Neuronal stem cell (in vitro differentiated cells): ENCODE measurements at regions not wholly inside any gene's neighbourhood (a gene's known extent, or its start where the extent isn't known, plus 50 kb on each side); places are given as distances from the start of the nearest gene placed in this dataset.
A peak's percentile ranks its signal among the peaks of the same experiment; 100 is the strongest.
"Not testable (repeated sequence)": the region's sequence is repeated elsewhere in the genome, so short reads cannot be mapped to it uniquely, and the experiment has no call there.

ENCODE experiments used
- DNase-seq: peaks from one replicate; pipeline ENCODE4 v3.0.0-alpha.2; 2013; ENCODE audit warnings: low spot score
- H2AFZ ChIP-seq: one replicate; pipeline ENCODE4 v1.6.1; 2013; ENCODE audit warnings: mild to moderate bottlenecking, low read length, inconsistent platforms
- H2AK5ac ChIP-seq: 2 replicates; pipeline ENCODE4 v1.6.1; 2013; ENCODE audit warnings: low read depth, mild to moderate bottlenecking, inconsistent platforms, low read length, moderate library complexity, mixed read lengths
- H2BK120ac ChIP-seq: 2 replicates; pipeline ENCODE4 v1.6.1; 2013; ENCODE audit warnings: low read depth, mild to moderate bottlenecking, inconsistent platforms, low read length, moderate library complexity, mixed read lengths
- H2BK12ac ChIP-seq: one replicate; pipeline ENCODE4 v1.6.1; 2013; ENCODE audit warnings: low read length, inconsistent platforms
- H2BK15ac ChIP-seq: 2 replicates; pipeline ENCODE4 v1.6.1; 2013; ENCODE audit warnings: mild to moderate bottlenecking, low read length, inconsistent platforms, mixed read lengths
- H2BK5ac ChIP-seq: one replicate; pipeline ENCODE4 v1.6.1; 2013; ENCODE audit warnings: inconsistent platforms, mild to moderate bottlenecking, low read length, moderate library complexity
- H3K14ac ChIP-seq: one replicate; pipeline ENCODE4 v1.6.1; 2013; ENCODE audit warnings: low read length, inconsistent platforms
- H3K18ac ChIP-seq: 2 replicates; pipeline ENCODE4 v1.6.1; 2013; ENCODE audit warnings: low read length, inconsistent platforms
- H3K23ac ChIP-seq: 2 replicates; pipeline ENCODE4 v1.6.1; 2013; ENCODE audit warnings: low read depth, mild to moderate bottlenecking, mixed read lengths, low read length, inconsistent platforms; ENCODE audit not compliant: poor library complexity
- H3K27ac ChIP-seq: replicated peaks from 3 replicates; pipeline ENCODE4 v1.5.1; 2013; ENCODE audit warnings: low read length, inconsistent platforms
- H3K27me3 ChIP-seq, 3 experiments: 2 replicates each; pipeline ENCODE4 v1.6.1; 2013; ENCODE audit warnings: low read length in 3 of 3, mild to moderate bottlenecking in 2 of 3, inconsistent platforms in 1 of 3, low read depth in 1 of 3, mixed read lengths in 1 of 3, moderate library complexity in 1 of 3; ENCODE audit not compliant: control insufficient read depth in 3 of 3, insufficient read depth in 3 of 3
- H3K36me3 ChIP-seq, 2 donors: replicated peaks in 1 of 2; 2 replicates each; pipeline ENCODE4 v1.6.1; 2013; ENCODE audit warnings: low read length in 2 of 2; ENCODE audit not compliant: control insufficient read depth in 2 of 2, insufficient read depth in 2 of 2
- H3K4ac ChIP-seq: 2 replicates; pipeline ENCODE4 v1.6.1; 2013; ENCODE audit warnings: inconsistent platforms, mild to moderate bottlenecking, low read length, moderate library complexity
- H3K4me1 ChIP-seq, 2 donors: 1 replicate in 1 of 2; 2 replicates in 1 of 2; pipeline ENCODE4 v1.6.1; 2013; ENCODE audit warnings: low read length in 2 of 2, low read depth in 1 of 2; ENCODE audit not compliant: control insufficient read depth in 2 of 2, insufficient read depth in 1 of 2
- H3K4me2 ChIP-seq: one replicate; pipeline ENCODE4 v1.6.1; 2013; ENCODE audit warnings: mild to moderate bottlenecking, low read length, inconsistent platforms; ENCODE audit not compliant: insufficient read depth, poor library complexity, severe bottlenecking
- H3K4me3 ChIP-seq, 2 donors: 2 replicates each; pipeline ENCODE4 v1.5.1; 2013; ENCODE audit warnings: low read length in 2 of 2, mild to moderate bottlenecking in 2 of 2, inconsistent platforms in 1 of 2, moderate library complexity in 1 of 2
- H3K79me1 ChIP-seq: one replicate; pipeline ENCODE4 v1.6.1; 2013; ENCODE audit warnings: low read depth, mild to moderate bottlenecking, inconsistent platforms, low read length, moderate library complexity
- H3K9ac ChIP-seq: one replicate; pipeline ENCODE4 v1.6.1; 2013; ENCODE audit warnings: mild to moderate bottlenecking, low read depth, low read length, inconsistent platforms; ENCODE audit not compliant: poor library complexity
- H3K9me3 ChIP-seq, 2 donors: replicated peaks in 1 of 2; 2 replicates each; pipeline versions ENCODE3 to v1.6.1; 2013; ENCODE audit warnings: low read length in 2 of 2, mild to moderate bottlenecking in 2 of 2, inconsistent platforms in 1 of 2, low read depth in 1 of 2, mixed read lengths in 1 of 2, moderate library complexity in 1 of 2; ENCODE audit not compliant: control insufficient read depth in 2 of 2, insufficient read depth in 1 of 2
- H4K8ac ChIP-seq: one replicate; pipeline ENCODE4 v1.6.1; 2013; ENCODE audit warnings: low read depth, mild to moderate bottlenecking, inconsistent platforms, low read length, moderate library complexity
- H4K91ac ChIP-seq: one replicate; pipeline ENCODE4 v1.6.1; 2013; ENCODE audit warnings: low read length, low read depth, mild to moderate bottlenecking, inconsistent platforms; ENCODE audit not compliant: poor library complexity
- WGBS, 2 donors: extraction: QIAGEN DNeasy Blood & Tissue Kit; methylation state at CpG; one replicate each; pipeline ENCODE4 v1.1.7; 2013; ENCODE audit warnings: missing lambda C conversion rate in 2 of 2, mixed read lengths in 1 of 2; ENCODE audit not compliant: insufficient read length in 2 of 2, insufficient replicate concordance in 1 of 2; ENCODE audit errors: extremely low coverage in 2 of 2; 5-methylcytosine and 5-hydroxymethylcytosine counted together

GRCh38 chr21:23936991-23937390, 1670.3 kb downstream of the MRPL39 start:
- Histone ChIP-seq H2BK120ac (no peak overlapping the region), H3K79me1 (no peaks in the 10 kb centered on the region), H3K4me3 (no peak overlapping the region), H2AK5ac (no peak overlapping the region), H3K4me2 (no peak overlapping the region), H4K8ac (no peak overlapping the region), H4K91ac (no peak overlapping the region), H3K27ac (no peak overlapping the region), H3K14ac (no peak overlapping the region), H3K23ac (no peak overlapping the region), H3K36me3 (no peaks in the 10 kb centered on the region), H3K9me3 (no peaks in the 10 kb centered on the region), H3K4me1 (no peaks in the 10 kb centered on the region), H2BK12ac (no peak overlapping the region), H3K4ac (no peak overlapping the region), H2AFZ (no peak overlapping the region), H2BK5ac (no peak overlapping the region), H2BK15ac (no peak overlapping the region), H3K27me3 (no peaks in the 10 kb centered on the region), H3K18ac (no peak overlapping the region), H3K9ac (no peak overlapping the region)
- DNase-seq = no peak
- WGBS, 2 donors = no CpG with 5 or more reads among the region's 2 CpGs

- Histone ChIP-seq H3K27ac (no peak overlapping the region), H3K4me1 (no peaks in the 10 kb centered on the region), H2AK5ac (no peak overlapping the region), H3K9ac (no peak overlapping the region), H3K27me3 (no peaks in the 10 kb centered on the region), H3K36me3 (no peaks in the 10 kb centered on the region), H2BK12ac (no peak overlapping the region), H3K79me1 (no peaks in the 10 kb centered on the region), H3K18ac (no peak overlapping the region), H3K14ac (no peak overlapping the region), H2AFZ (no peak overlapping the region), H4K8ac (peak overlapping the region; percentile 43), H2BK15ac (no peak overlapping the region), H2BK120ac (no peak overlapping the region), H3K4ac (no peak overlapping the region), H3K23ac (no peak overlapping the region), H3K4me2 (no peak overlapping the region), H3K4me3 (no peak overlapping the region), H4K91ac (no peak overlapping the region), H3K9me3 (no peaks in the 10 kb centered on the region), H2BK5ac (no peak overlapping the region)
- WGBS, 2 donors = no CpG with 5 or more reads among the region's 2 CpGs
- peak; percentile 6 for DNase-seq
Observed at GRCh38 chr21:23936224-23936623, 1671.1 kb downstream of the MRPL39 start.

- Histone ChIP-seq H3K27me3 (no peaks in the 10 kb centered on the region), H3K27ac (no peak overlapping the region), H3K18ac (no peak overlapping the region), H2AK5ac (no peak overlapping the region), H3K14ac (no peak overlapping the region), H3K36me3 (no peaks in the 10 kb centered on the region), H3K4me1 (no peaks in the 10 kb centered on the region), H3K23ac (no peak overlapping the region), H3K4ac (no peak overlapping the region), H2BK12ac (no peak overlapping the region), H3K9ac (no peak overlapping the region), H4K8ac (no peak overlapping the region), H2BK15ac (no peak overlapping the region), H3K4me3 (no peak overlapping the region), H2BK120ac (no peak overlapping the region), H4K91ac (no peak overlapping the region), H3K79me1 (no peaks in the 10 kb centered on the region), H3K4me2 (no peak overlapping the region), H3K9me3 (no peaks in the 10 kb centered on the region), H2AFZ (no peak overlapping the region), H2BK5ac (no peak overlapping the region)
- no peak for DNase-seq
- 100% methylated on average over 1 of the region's 1 CpG; no CpG with 5 or more reads in 1 of the 2 donors for WGBS, 2 donors
Observed at GRCh38 chr21:23930565-23930964, 1676.7 kb downstream of the MRPL39 start.

GRCh38 chr21:23926430-23926829, 1680.9 kb downstream of the MRPL39 start:
- not testable (repeated sequence) for H3K36me3 ChIP-seq, H3K14ac ChIP-seq, H4K91ac ChIP-seq, H3K9me3 ChIP-seq, H3K4ac ChIP-seq, DNase-seq, H2BK12ac ChIP-seq, H2AK5ac ChIP-seq, H3K27me3 ChIP-seq, H3K23ac ChIP-seq, H3K4me3 ChIP-seq, H2BK15ac ChIP-seq, H3K9ac ChIP-seq, H3K4me1 ChIP-seq, H3K4me2 ChIP-seq, H2BK120ac ChIP-seq, H4K8ac ChIP-seq, H3K27ac ChIP-seq, H2BK5ac ChIP-seq, H3K18ac ChIP-seq, H3K79me1 ChIP-seq, H2AFZ ChIP-seq
- WGBS, 2 donors = no CpG with 5 or more reads among the region's 3 CpGs
